ENCODE measurements at regions not wholly inside any gene's neighbourhood (a gene's known extent, or its start where the extent isn't known, plus 50 kb on each side); places are given as distances from the start of the nearest gene placed in this dataset.
"Not testable (repeated sequence)": the region's sequence is repeated elsewhere in the genome, so short reads cannot be mapped to it uniquely, and the experiment has no call there.

DNA sequence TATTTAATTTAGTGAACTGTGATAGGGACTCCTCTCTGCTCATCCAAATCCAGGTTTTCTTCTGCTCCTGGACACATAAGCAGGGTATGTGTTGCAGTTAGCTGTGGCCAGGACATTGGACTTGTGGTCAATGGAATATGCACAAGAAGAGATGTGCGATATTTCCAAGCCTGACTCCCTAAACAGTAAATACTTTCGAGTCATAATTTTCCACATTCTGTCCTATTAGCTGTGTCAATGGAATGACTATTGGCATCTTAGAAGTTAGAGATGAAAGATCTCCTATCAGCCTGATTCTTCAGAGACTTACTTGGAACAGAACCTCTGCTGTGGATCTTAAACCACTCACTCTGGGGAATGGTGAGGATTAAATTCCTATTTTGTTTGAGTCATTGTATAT, 771.0 kb downstream of the EFNB2 start:
- no peak for DNase-seq

DNA sequence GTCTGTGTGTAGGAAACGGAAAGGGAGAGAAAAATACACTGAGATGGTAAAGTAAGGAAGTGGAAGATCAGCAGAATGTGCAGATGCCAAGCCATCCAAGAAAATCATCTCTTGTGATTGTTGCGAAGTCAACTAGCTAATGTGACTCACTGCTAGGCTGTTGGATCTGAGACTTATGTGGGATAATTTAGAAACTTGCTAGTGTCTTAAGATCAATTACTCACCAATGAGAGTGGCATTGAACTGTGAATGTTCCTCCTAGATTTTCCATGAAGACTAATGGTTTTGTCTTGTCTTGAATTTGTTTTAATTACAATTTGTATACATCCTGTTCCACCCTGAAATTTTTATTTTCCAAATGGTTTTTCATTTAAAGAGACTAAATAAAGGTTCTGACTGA, 771.6 kb downstream of the EFNB2 start:
- no peak for DNase-seq

DNA sequence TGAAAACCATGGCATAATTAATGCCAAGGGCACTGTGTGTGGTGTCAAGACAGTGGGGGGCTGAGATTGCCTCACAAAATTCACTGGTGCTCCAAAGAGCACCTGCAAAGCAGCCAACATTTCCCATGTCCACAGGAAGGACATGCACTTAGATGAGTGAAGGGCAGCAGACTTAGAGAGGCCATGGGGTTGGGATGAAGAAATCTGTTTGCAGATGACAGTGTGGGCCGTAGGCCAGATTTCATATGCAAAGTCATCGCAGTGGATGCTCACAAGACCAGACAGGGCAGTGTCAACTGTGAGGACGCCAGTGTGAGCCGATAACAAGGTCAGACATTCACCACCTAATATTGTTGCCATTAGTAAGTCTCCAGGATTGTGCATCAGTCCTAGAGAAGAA, 773.4 kb downstream of the EFNB2 start:
- no peak for DNase-seq

DNA sequence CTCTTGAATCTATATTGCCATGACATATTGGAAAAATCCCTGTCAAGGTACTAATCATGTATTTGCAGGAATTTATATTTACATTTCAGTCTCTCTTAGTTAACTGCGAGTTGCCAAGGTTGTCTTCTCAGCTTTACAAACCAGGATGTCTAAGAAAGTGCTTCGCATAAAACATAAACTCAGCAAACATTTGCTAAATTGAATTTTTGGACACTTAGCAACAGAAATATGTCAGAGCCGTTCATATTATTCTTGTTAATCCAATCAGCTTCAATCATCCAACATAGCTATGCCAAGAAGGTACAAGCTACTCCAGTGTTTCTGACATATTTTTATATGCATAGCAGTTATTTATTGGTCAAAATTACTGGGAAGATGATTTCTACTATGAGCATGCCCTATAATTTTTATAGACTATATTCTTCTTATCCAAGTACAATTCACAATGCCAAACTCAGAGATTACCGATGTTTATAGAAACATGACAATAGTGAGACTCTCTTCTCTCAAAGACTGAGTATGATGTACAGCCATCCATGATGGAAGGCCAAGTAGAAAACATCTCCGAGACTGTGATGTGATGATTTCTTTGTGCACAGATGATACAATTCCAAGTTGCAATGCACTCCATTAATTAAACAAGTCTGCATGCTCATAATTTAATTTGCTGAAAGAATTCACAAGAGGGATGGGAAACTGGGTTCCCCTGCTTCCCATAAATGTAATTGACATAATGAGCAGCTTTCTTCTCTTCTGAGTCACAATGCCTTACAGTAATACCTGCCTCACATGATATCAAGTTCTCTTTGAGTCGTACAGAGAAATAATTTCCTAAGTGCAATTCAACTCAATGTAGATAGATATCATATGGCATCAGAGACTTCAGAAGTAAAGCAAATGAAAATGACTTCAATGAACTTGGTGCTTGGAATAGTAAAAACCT, 776.3 kb downstream of the EFNB2 start:
- no peak for DNase-seq

DNA sequence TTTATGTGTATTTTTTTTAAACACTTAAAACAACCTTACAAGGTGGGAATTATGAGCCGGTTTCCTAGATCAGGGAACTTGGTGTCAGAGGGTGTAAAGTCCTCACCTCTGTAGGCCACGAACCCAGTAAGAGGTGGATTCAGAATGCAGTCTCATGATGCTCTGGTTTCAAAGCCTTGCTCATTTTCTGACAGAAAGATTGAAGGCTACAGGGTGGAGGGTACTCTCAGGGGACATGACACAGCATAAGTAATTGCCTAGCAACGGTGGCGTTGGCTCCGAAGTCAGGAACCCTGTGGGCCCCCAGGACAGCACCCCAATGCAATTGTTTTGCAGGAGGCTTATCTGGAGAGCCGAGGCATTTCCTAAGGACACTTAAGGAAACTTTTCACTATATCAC, 794.7 kb downstream of the EFNB2 start:
- DNase-seq = no peak

DNA sequence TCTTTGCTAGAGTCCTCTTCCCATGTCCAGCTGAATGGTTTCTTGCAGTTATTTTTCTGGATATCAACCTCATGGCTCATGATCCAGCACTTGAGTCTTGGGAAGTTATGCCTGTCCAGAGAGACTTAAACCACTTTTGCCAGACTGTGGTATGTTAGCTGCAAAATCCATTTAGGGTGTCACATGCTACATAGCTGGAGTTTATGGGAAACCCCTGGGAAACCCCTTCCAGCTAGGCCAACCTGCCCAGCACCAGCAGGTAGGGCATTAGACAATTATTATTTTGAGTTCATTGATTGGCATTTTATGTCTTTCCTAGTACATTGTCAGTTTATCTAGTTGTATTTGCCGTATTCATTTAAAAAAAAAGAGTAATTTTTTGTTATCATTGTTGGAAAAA, 797.8 kb downstream of the EFNB2 start:
- no peak for DNase-seq

DNA sequence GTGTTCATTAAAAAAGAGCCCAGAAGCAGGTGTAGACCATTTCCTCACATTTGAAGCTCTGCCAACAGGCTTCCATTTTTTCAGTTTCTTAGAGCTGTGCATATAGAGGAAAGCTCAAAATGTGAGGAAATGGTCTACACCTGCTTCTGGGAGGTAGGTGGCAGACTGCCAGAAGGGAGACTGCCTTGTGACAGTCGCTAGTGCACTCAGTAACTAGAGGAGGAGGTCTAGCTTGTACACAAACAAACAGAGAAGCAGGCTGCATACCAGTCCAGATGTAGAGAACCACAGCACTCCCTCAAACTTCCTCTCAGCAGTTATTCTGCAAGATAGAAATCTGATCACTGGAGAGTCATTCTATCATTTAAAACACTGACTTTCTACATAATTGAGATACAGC, 800.2 kb downstream of the EFNB2 start:
- DNase-seq = peak; percentile 71

DNA sequence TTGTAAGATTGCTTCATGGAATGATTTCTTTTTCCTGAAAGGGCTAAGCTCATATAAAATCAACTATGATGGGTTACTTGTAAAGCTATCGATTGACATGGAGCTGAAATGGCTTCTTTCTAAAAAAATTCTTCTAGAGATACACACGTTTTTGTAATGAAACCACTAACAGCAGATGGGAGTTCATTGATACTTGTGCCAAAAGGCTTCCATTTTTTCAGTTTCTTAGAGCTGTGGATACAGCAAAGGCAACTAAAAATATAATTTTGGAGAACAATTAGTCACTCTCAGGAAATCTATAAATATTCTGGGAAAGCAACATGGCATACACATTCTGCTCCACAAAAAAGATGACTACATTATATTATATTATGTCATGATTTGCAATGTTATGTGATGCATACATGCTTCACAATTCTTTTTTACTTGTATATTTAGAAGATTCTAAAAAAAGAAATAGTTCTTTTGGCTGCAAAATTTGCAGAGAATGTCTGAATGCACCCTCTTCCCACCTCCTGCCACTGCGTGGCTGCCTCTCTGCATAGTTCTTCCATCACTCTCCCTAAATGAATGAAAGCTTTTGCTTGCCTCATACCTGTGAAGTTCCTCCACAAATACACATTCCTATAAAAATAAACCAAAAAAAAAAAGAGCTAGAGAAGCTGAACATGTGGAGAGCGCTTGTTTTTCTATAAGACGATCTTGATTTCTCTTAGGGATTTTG, 802.5 kb downstream of the EFNB2 start:
- DNase-seq = no peak

DNA sequence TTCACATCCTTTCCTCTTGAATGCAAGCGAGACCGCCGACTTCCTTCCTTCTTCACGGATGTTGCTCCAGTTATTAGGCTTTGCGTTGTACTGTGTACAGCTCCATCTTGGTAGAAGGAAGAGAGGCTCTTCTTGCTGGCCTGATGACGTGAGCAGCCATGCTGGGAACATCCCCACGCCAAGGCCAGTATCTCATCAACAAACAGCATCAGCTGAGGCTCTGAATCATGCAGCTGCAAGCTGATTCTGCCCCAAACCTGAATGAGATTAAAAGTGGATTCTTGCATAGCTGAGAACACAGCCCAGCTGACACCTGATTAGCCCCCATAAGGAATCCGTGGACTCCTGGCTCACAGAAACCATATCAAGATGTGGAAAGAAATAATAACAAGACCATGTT, 809.6 kb downstream of the EFNB2 start:
- no peak for DNase-seq

DNA sequence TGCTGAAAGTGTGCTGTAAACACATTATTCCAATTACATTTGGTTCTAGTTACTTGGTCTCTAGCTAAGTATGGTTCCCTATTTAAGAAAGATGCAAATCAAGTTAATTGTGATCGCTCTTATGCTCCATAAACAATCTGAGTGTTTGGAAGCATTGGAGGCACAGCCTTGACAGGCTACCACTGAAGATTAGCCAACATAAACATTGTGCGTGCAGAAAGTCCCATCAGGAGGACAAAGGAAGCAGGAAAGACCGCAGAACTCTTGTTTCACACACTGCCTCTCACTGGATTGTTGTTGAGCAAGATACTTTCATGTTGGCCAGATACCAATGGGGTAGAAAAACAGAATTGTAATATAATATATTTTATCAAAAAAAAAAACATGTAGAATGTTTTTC, 814.4 kb downstream of the EFNB2 start:
- DNase-seq = no peak

DNA sequence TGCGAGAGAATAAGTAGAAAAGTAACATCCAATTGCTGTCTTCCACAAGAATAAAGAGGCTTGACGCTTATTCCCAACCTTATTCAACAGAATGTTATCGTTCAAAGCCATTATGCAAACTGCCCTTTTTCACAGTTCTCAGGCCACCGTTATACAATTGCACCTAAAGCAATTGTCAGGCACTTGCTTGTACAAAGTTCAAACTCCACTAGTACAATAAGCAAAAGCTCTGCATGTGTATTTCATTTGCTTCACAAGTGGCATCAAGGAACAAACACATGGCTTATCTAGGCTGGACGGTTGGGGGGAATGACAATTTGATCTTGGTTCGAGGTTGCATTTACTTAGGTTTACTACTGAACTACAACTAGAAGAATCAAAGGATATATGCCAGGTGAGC, 815.6 kb downstream of the EFNB2 start:
- no peak for DNase-seq

DNA sequence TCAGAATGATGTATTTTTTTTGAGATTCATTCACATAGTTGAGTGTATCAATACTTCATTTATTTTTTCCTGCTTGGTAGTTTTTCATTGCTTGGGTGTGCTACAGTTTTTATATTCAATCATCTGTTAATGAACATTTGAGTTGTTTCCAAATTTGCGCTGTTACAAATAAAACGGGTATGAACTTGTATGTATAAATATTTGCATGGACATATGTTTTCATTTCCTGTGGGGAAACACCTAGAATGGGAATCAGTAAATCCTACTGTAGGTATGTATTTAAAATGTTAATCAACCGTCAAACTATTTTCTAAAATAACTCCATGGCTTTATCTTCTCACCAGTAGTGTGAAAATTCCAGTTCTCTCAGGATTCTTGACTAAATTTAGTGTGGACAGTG, 826.3 kb downstream of the EFNB2 start:
- DNase-seq = no peak

DNA sequence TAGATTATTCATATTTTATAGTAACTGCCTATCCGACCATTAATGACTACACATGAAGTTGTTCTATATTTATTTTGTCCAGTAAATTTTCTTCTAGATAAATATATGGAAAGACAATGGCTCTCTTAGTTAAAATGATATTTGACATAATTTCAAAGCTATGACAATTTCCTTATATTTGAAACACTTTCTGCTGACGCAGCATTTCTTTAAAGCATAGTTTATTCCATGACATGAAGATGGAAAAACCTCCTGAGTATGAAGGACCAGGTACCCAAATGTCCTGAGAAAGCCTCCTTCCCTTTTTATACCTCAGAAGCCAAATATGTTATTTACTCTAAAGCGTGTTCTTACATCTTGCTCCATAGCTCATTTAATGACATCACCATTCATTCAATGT, 831.6 kb downstream of the EFNB2 start:
- no peak for DNase-seq

DNA sequence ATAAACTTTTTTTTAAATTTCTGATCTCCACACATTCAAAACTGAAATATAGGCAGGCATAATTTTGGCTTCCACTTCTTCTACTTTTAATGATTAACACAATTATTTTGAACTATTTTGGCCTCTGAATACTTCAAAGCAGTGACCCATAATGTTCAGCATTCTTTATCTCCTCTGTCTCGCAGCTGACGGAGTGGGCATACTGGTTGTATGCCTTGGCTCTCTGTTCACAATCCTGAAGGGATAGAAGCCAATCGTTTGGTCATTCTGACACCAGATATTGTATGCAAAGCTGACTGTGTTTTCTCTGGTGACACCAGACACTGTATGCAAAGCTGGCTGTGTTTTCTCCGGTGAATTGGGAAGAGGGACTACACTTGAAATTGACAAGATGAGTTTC, 833.0 kb downstream of the EFNB2 start:
- peak; percentile 4 for DNase-seq

DNA sequence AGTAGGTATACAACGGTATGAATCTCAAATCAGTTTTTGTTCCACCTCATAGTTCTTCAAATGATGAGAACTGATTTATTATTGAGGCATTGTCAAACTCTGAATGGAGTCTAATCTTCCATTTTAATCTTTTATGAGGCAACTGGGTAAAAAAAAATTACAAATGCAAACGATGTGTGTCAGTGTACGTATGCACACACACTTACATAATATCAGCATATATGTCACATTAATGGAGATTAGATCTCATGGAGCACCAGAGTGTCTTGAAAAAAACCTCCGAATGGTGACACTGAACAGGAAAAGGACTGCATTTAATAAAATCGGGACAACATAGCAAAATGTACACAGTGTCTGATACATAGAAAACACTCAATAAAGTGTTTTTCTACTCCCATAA, 842.7 kb downstream of the EFNB2 start:
- DNase-seq = no peak

DNA sequence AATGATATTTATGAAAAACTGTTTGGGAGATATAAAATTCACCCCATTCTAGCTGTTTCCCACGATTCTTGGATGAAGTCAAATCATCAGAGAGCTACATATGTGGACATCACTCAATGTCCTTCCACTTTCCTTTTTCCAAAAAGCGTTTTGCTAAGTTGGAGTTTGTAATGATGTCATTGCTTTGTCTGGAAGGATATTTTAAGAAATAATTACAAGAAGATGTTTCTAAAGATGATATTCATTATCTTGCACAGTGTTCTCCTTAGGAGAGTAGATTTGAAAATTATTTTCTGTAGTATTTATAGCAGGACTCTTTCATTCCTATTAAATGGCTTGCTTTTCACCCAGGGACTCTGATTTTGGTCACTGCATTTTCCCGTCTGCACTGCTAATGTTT, 851.2 kb downstream of the EFNB2 start:
- DNase-seq = no peak

DNA sequence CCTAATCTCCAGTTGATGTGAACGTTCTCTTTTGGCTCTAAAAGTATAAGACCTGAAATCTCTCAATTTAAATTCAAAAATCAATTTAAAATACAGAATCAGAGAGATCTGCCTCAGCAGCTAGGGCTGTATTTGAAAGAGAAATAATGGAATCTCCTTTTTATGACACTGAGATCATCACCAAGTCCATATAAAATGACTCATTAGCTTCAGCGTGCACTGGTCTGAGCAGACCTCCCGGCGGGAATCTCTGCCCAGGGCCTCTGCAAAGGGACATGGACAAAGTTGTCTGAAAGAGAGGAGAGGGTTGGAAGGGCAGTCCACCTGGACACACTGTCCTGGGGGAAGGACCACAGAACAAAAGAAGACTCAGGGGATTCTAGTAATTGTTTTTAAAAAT, 855.6 kb downstream of the EFNB2 start:
- DNase-seq = no peak

DNA sequence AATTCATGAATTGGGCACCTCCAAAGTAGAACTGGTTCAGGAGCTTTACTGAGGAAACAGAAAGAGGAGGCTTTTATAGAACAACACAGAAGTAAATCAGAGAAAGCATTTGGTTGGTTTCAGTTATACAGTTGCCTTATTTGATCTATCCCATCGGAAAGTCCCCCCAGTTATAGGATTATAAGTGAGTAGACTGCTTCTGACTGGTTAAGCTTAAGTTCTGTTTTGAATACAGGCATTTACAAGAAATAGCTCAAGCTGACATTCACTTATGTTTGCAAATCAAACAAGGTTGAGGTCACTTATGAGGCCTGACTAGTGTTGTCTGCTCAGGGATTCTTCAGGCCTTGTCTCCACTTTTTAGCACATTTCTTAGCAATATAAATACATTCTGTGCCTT, 857.4 kb downstream of the EFNB2 start:
- no peak for DNase-seq

DNA sequence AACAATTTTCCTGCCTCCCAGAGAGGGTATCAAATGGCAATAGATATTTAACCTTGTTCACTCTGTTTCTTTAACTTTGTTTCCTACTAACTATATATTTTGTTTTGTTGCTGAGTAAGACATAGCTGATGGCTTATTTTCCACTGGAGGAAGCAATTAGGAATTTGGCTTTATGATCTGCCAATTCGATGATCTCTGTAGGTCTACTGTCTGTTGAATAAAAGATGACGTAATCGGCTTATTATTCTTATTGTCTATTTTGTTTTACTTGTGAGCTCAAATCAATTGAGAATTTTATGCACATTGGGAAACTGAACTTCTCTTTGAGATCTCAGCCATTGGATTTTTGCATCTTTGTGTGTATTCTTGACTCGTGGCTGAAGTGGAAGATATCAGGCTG, 862.6 kb downstream of the EFNB2 start:
- no peak for DNase-seq

DNA sequence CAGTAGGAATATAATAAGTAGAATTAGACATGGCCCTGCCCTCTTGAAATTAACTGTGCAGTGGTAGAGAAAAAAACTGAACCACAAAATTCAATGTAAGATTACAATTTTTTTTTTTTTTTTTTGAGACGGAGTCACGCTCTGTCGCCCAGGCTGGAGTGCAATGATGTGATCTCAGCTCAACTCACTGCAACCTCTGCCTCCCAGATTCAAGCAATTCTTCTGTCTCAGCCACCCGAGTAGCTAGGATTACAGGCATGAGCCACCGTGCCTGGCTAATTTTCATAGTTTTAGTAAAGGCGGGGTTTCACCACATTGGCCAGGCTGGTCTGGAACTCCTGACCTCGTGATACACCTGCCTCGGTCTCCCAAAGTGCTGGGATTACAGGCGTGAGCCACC, 864.3 kb downstream of the EFNB2 start:
- not testable (repeated sequence) for DNase-seq

DNA sequence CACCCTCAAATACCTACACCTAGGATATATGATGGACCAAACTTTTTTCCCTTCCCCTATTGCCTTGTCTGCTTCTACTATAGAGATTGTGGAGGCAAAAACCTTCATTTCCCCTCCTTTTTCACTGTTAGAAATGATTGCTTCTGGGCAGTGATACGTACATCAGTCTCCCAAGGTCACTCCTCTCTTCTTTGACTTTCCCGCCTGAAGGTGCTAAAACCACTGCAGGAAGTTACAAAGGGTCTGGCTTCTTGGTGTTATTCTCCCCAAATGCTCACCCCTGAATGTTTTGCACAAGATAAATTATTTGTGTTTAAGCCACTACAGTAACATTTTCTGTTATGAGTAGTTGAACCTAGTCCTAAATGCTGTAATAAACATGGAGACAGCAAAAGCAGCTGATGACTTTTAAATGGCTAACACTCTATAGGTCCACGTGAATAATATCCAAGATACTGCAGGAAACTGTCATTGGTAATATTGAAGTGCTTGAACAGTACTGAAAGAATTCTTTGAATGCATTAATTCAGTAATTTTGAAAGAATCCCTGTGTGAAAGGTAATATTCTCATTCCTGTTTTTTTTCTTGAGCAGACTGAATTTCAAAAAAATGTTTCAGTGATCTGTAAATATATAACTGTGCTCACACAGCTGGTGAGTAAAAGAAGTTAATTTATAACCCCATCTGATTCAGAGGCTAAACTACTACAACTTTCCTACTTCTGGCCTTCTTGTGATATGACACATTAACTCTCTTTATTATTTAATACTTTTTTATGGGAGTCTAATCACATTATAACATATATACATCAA, 865.1 kb downstream of the EFNB2 start:
- DNase-seq = no peak

DNA sequence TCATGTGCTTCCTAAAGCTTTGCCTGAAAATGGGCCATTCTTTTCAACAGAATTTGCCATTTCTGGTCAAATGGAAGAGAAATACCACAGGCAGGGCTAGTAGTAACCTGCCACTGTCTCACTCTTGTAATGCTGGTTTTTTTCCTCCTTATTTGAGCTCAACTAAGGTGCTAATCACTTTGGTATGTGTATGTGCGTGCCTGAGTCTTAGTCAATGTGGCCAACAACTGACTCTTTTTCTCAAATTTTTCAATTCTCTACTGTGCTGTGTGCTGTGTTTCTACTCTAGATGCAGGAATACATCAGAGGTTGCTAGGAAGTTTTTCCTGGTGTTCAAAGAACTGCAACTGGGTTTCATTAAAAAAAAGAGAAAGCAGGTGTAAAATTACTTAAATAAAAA, 870.2 kb downstream of the EFNB2 start:
- no peak for DNase-seq

DNA sequence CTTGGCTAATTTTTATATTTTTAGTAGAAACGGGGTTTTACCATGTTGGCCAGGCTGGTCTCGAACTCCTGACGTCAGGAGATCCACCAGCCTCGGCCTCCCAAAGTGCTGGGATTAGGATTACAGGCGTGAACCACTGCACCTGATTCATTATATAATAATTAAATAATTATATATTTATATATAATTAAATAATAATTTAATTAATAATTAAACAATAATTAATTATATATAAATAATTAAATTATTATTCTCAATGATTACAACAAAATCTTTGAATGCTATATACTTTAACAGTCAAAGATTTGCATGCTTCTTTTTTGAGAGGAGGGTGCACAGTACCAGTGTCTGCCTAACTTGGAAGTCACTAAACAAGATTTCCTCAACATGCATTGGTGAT, 872.3 kb downstream of the EFNB2 start:
- DNase-seq = no peak

DNA sequence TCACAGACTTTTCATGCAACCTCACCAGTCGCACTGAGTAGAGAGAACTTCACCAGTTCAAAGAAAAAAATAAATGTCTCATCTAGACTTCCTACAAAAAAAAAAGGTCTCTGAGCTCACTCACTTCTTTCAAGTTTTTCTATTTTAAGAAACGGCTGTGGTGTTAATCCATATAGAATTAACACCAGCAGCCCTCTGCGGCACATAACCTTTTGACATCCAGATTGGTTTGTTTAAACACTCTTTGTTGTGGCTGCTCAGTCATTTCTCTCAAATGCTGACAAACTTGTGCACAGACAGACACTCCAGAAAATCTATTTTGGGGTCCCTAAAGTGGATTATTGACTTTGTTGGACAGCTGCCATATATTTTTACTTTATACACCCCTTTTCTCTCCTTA, 874.9 kb downstream of the EFNB2 start:
- DNase-seq = no peak
